Endodermal cell (in vitro differentiated cells): ENCODE measurements at regions not wholly inside any gene's neighbourhood (a gene's known extent, or its start where the extent isn't known, plus 50 kb on each side); places are given as distances from the start of the nearest gene placed in this dataset.

Source experiments
- DNase-seq: peaks from one replicate; pipeline ENCODE4 v3.0.0-alpha.2; 2017
- H3K27ac ChIP-seq: 2 replicates; pipeline ENCODE4 v1.5.1; 2013; ENCODE audit warnings: mild to moderate bottlenecking, low read depth, low read length, moderate library complexity
- H3K27me3 ChIP-seq: 2 replicates; pipeline ENCODE4 v1.6.1; 2013; ENCODE audit warnings: mild to moderate bottlenecking, low read length, moderate library complexity; ENCODE audit not compliant: insufficient read depth, control insufficient read depth, poor library complexity, severe bottlenecking
- H3K36me3 ChIP-seq: 2 replicates; pipeline ENCODE4 v1.7.0; 2013; ENCODE audit warnings: mild to moderate bottlenecking, low read length, moderate library complexity; ENCODE audit not compliant: control insufficient read depth, insufficient read depth
- H3K4me1 ChIP-seq: one replicate; pipeline ENCODE4 v1.7.0; 2013; ENCODE audit warnings: low read length; ENCODE audit not compliant: control insufficient read depth, insufficient read depth
- H3K4me3 ChIP-seq: 2 replicates; pipeline ENCODE4 v1.5.1; 2013; ENCODE audit warnings: mild to moderate bottlenecking, low read length, moderate library complexity
- H3K9ac ChIP-seq: 2 replicates; pipeline ENCODE4 v1.6.1; 2013; ENCODE audit warnings: mild to moderate bottlenecking, low read length, moderate library complexity; ENCODE audit not compliant: poor library complexity, severe bottlenecking; ENCODE audit errors: extremely low read depth
- H3K9me3 ChIP-seq: 2 replicates; pipeline ENCODE4 v1.6.1; 2013; ENCODE audit warnings: mild to moderate bottlenecking, low read length, moderate library complexity; ENCODE audit not compliant: control insufficient read depth
- H3K27ac Mint-ChIP-seq: 2 replicates; pipeline ENCODE4 v1.8.0; 2020; ENCODE audit warnings: mixed read lengths
- H3K27me3 Mint-ChIP-seq: 2 replicates; pipeline ENCODE4 v1.8.0; 2021; ENCODE audit warnings: mild to moderate bottlenecking, mixed read lengths; ENCODE audit not compliant: insufficient read depth
- H3K36me3 Mint-ChIP-seq: 2 replicates; pipeline ENCODE4 v1.8.0; 2020; ENCODE audit warnings: low read depth, mixed read lengths
- H3K4me1 Mint-ChIP-seq: 2 replicates; pipeline ENCODE4 v1.8.0; 2020; ENCODE audit warnings: mixed read lengths
- H3K4me3 Mint-ChIP-seq: 2 replicates; pipeline ENCODE4 v1.8.0; 2020; ENCODE audit warnings: mild to moderate bottlenecking, moderate library complexity, mixed read lengths
- H3K9me3 Mint-ChIP-seq: 2 replicates; pipeline ENCODE4 v1.8.0; 2020; ENCODE audit warnings: mild to moderate bottlenecking, mixed read lengths
- CTCF ChIP-seq: fragments of 200-600 bp; sonication (generic); conservative IDR thresholded peaks from 2 replicates; pipeline ENCODE4 v1.5.0; 2021; ENCODE audit warnings: antibody characterized with exemption, mild to moderate bottlenecking
- WGBS, 2 experiments: methylation state at CpG; one replicate each; pipeline versions ENCODE4 v1.1.5 to v1.1.7; 2013; ENCODE audit warnings: missing lambda C conversion rate in 2 of 2, mixed read lengths in 1 of 2; ENCODE audit not compliant: insufficient coverage in 1 of 2, insufficient read length in 1 of 2; 5-methylcytosine and 5-hydroxymethylcytosine counted together

GRCh38 chr11:32531528-32531927 lies 52.1 kb upstream of the EIF3M start:
- no peaks in the 10 kb centered on the region for H3K9me3 Mint-ChIP-seq
- Histone ChIP-seq H3K27ac (no peak overlapping the region), H3K27me3 (no peaks in the 10 kb centered on the region), H3K9ac (no peak overlapping the region), H3K36me3 (no peaks in the 10 kb centered on the region), H3K4me3 (no peak overlapping the region), H3K9me3 (no peaks in the 10 kb centered on the region), H3K4me1 (no peaks in the 10 kb centered on the region)
- H3K4me3 Mint-ChIP-seq, result no peak overlapping the region
- no peak overlapping the region for H3K27ac Mint-ChIP-seq
- no peak for DNase-seq
- H3K36me3 Mint-ChIP-seq, result no peaks in the 10 kb centered on the region
- no peaks in the 10 kb centered on the region for H3K27me3 Mint-ChIP-seq
- H3K4me1 Mint-ChIP-seq, result peaks cover 9% of the 10 kb centered on the region
- no peak for TF ChIP-seq CTCF
- WGBS, 2 experiments, result 82 to 100% methylated on average over 2 of the region's 2 CpGs

GRCh38 chr11:32529994-32530588 lies 53.5 kb upstream of the EIF3M start:
- Mint-ChIP-seq H3K36me3 (no peaks in the 10 kb centered on the region), H3K4me1 (peaks cover 9% of the 10 kb centered on the region), H3K27ac (no peak overlapping the region), H3K27me3 (no peaks in the 10 kb centered on the region), H3K9me3 (no peaks in the 10 kb centered on the region), H3K4me3 (no peak overlapping the region)
- Histone ChIP-seq H3K27me3 (no peaks in the 10 kb centered on the region), H3K36me3 (no peaks in the 10 kb centered on the region), H3K4me1 (no peaks in the 10 kb centered on the region), H3K27ac (no peak overlapping the region), H3K4me3 (no peak overlapping the region), H3K9ac (no peak overlapping the region), H3K9me3 (no peaks in the 10 kb centered on the region)
- TF ChIP-seq CTCF, result no peak
- DNase-seq, result no peak
- 91 to 94% methylated on average over 7 to 8 of the region's 8 CpGs for WGBS, 2 experiments

GRCh38 chr11:32527261-32528175 lies 56.1 kb upstream of the EIF3M start:
- Histone ChIP-seq H3K4me3 (no peak overlapping the region), H3K9ac (no peak overlapping the region), H3K9me3 (no peaks in the 10 kb centered on the region), H3K36me3 (no peaks in the 10 kb centered on the region), H3K27me3 (no peaks in the 10 kb centered on the region), H3K4me1 (no peaks in the 10 kb centered on the region), H3K27ac (peak overlapping the region; percentile 78)
- H3K27ac Mint-ChIP-seq, result no peak overlapping the region
- no peaks in the 10 kb centered on the region for H3K27me3 Mint-ChIP-seq
- 80 to 90% methylated on average over 6 to 10 of the region's 10 CpGs for WGBS, 2 experiments
- DNase-seq, result no peak
- peaks cover 9% of the 10 kb centered on the region for H3K4me1 Mint-ChIP-seq
- no peaks in the 10 kb centered on the region for H3K36me3 Mint-ChIP-seq
- no peaks in the 10 kb centered on the region for H3K9me3 Mint-ChIP-seq
- no peak overlapping the region for H3K4me3 Mint-ChIP-seq
- no peak for TF ChIP-seq CTCF
